ENCODE measurements at regions not wholly inside any gene's neighbourhood (a gene's known extent, or its start where the extent isn't known, plus 50 kb on each side); places are given as distances from the start of the nearest gene placed in this dataset.

DNA sequence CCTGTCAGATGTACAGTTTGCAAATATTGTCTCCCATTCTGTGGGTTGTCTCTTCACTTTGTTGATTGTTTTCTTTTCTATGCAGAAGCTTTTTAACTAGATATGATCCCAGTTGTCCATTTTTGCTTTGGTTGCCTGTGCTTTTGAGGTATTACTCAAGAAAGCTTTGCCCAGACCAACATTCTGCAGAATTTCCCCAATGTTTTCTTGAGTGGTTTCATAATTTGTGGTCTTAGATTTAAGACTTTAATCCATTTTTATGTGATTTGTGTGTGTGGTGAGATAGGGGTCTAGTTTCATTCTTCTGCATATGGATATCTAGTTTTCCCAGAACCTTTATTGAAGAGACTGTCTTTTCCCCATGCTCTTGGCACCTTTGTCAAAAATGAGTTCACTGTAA, 116.9 kb downstream of the DUSP10 start:
- H3K9me3 ChIP-seq (ENCODE audit: insufficient read depth, low read depth, low read length), result no peaks in the 10 kb centered on the region
- no peaks in the 10 kb centered on the region for H3K36me3 ChIP-seq (ENCODE audit: insufficient read depth, low read length)
- H3K4me3 ChIP-seq (ENCODE audit: low read length), result no peak overlapping the region
- H3K9ac ChIP-seq (ENCODE audit: low read depth, low read length), result no peak overlapping the region
- no peaks in the 10 kb centered on the region for H3K27me3 ChIP-seq (ENCODE audit: insufficient read depth, low read length)
- H3K4me1 ChIP-seq (ENCODE audit: insufficient read depth, low read length), result no peaks in the 10 kb centered on the region
- H3K27ac ChIP-seq (ENCODE audit: low read depth, low read length), result no peak overlapping the region

- 100% methylated on average over 1 of the region's 1 CpG for WGBS
- H3K27me3 ChIP-seq (ENCODE audit: insufficient read depth, low read length), result no peaks in the 10 kb centered on the region
- no peak overlapping the region for H3K9ac ChIP-seq (ENCODE audit: low read depth, low read length)
- H3K9me3 ChIP-seq (ENCODE audit: insufficient read depth, low read depth, low read length), result no peaks in the 10 kb centered on the region
- peaks cover 2% of the 10 kb centered on the region; the same call in 1 of the 2 replicates for H3K4me1 ChIP-seq (ENCODE audit: insufficient read depth, low read length)
- no peak overlapping the region for H3K27ac ChIP-seq (ENCODE audit: low read depth, low read length)
- no peak overlapping the region for H3K4me3 ChIP-seq (ENCODE audit: low read length)
- H3K36me3 ChIP-seq (ENCODE audit: insufficient read depth, low read length), result no peaks in the 10 kb centered on the region
Observed at GRCh38 chr1:221626041-221626440, 115.8 kb downstream of the DUSP10 start.

GRCh38 chr1:221630236-221630635, 111.7 kb downstream of the DUSP10 start:
- H3K36me3 ChIP-seq (ENCODE audit: insufficient read depth, low read length), result no peaks in the 10 kb centered on the region
- H3K4me3 ChIP-seq (ENCODE audit: low read length), result no peak overlapping the region
- H3K9ac ChIP-seq (ENCODE audit: low read depth, low read length), result no peak overlapping the region
- no peaks in the 10 kb centered on the region for H3K9me3 ChIP-seq (ENCODE audit: insufficient read depth, low read depth, low read length)
- H3K27me3 ChIP-seq (ENCODE audit: insufficient read depth, low read length), result no peaks in the 10 kb centered on the region
- H3K4me1 ChIP-seq (ENCODE audit: insufficient read depth, low read length), result peaks cover 4% of the 10 kb centered on the region; the same call in 1 of the 2 replicates
- H3K27ac ChIP-seq (ENCODE audit: low read depth, low read length), result no peak overlapping the region

DNA sequence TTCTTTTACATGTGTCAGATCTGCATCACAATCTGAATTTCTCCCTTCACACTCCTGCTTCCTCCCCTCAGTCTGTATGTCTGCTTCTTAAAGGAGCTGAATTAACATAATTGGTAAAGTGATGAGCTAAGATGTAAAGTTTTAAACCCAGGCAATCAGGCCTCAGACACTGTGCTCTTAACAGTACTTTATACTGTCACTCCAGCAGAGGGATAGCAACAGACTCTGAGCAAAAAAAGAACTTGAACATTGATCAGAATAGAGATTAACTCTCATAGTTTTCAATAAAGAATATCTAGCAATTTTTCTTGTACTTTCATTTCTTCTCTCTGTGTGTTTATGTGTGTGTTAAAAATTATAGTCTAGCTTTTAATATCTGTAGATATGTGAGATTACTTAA, 110.3 kb downstream of the DUSP10 start:
- peaks cover 4% of the 10 kb centered on the region; the same call in 1 of the 2 replicates for H3K4me1 ChIP-seq (ENCODE audit: insufficient read depth, low read length)

GRCh38 chr1:221632072-221632471, 109.8 kb downstream of the DUSP10 start:
- Histone ChIP-seq H3K9me3 (ENCODE audit: insufficient read depth, low read depth, low read length) (no peaks in the 10 kb centered on the region), H3K9ac (ENCODE audit: low read depth, low read length) (no peak overlapping the region), H3K4me1 (ENCODE audit: insufficient read depth, low read length) (peaks cover 4% of the 10 kb centered on the region; the same call in 1 of the 2 replicates), H3K27me3 (ENCODE audit: insufficient read depth, low read length) (no peaks in the 10 kb centered on the region), H3K36me3 (ENCODE audit: insufficient read depth, low read length) (no peaks in the 10 kb centered on the region), H3K27ac (ENCODE audit: low read depth, low read length) (no peak overlapping the region), H3K4me3 (ENCODE audit: low read length) (no peak overlapping the region)
- WGBS, result 89% methylated on average over 4 of the region's 4 CpGs

More for the DNA sequence above, 110.3 kb downstream of the DUSP10 start:
- H3K27me3 ChIP-seq (ENCODE audit: insufficient read depth, low read length), result no peaks in the 10 kb centered on the region
- no peak overlapping the region for H3K4me3 ChIP-seq (ENCODE audit: low read length)
- H3K9ac ChIP-seq (ENCODE audit: low read depth, low read length), result no peak overlapping the region
- no peak overlapping the region for H3K27ac ChIP-seq (ENCODE audit: low read depth, low read length)
- no peaks in the 10 kb centered on the region for H3K36me3 ChIP-seq (ENCODE audit: insufficient read depth, low read length)
- H3K9me3 ChIP-seq (ENCODE audit: insufficient read depth, low read depth, low read length), result no peaks in the 10 kb centered on the region

DNA sequence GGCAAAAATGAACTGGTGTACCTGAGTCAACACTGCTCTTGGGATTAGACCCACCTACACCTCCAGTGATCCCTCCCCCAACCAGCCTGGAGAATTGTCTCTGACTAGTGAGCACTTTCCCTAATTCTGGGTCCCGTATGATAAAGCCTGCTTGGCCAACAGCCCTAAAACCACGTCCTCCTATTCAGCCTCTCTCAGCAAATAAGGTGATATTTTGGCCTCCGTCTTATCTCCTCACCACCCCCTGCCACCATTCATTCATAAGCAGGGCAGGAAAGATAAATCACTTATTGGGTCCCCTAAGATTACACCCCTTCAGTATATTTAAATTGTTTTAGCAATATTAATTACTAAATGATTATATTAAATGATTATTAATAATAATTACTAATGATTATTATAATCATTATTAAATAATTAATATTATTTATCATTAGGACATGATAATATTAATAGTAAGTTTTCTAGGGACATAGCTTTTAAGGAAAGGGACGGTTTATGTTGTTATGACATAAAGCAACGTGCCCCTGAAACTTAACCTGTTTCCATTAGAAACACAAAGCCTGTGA, 108.0 kb downstream of the DUSP10 start:
- Histone ChIP-seq H3K4me1 (ENCODE audit: insufficient read depth, low read length) (peaks cover 4% of the 10 kb centered on the region; the same call in 1 of the 2 replicates), H3K4me3 (ENCODE audit: low read length) (no peak overlapping the region), H3K27ac (ENCODE audit: low read depth, low read length) (no peak overlapping the region), H3K9me3 (ENCODE audit: insufficient read depth, low read depth, low read length) (no peaks in the 10 kb centered on the region), H3K36me3 (ENCODE audit: insufficient read depth, low read length) (no peaks in the 10 kb centered on the region), H3K9ac (ENCODE audit: low read depth, low read length) (no peak overlapping the region), H3K27me3 (ENCODE audit: insufficient read depth, low read length) (no peaks in the 10 kb centered on the region)
- 83% methylated on average over 5 of the region's 5 CpGs for WGBS

DNA sequence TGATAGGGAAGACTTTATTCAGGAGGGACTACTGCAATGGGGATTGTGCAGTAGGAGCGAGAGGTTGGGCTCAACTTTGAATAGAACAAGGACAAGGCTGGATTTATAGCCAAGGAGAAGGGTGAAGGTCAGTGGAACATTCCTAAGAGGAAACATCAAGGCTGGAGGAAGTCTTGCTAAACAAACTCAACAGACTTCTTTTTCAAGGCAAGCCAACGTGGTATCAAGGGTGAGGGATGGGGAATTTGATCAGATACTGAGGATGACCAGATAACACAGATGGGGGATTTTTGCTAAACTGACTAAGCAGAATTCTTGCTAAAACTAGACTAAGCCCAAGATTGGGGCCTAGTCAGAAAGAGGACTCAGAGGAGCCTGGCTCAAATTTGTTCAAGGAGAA, 107.3 kb downstream of the DUSP10 start:
- Histone ChIP-seq H3K9me3 (ENCODE audit: insufficient read depth, low read depth, low read length) (no peaks in the 10 kb centered on the region), H3K4me1 (ENCODE audit: insufficient read depth, low read length) (peaks cover 4% of the 10 kb centered on the region; the same call in 1 of the 2 replicates), H3K4me3 (ENCODE audit: low read length) (no peak overlapping the region), H3K27ac (ENCODE audit: low read depth, low read length) (no peak overlapping the region), H3K9ac (ENCODE audit: low read depth, low read length) (no peak overlapping the region), H3K36me3 (ENCODE audit: insufficient read depth, low read length) (no peaks in the 10 kb centered on the region), H3K27me3 (ENCODE audit: insufficient read depth, low read length) (no peaks in the 10 kb centered on the region)
- 92% methylated on average over 2 of the region's 2 CpGs for WGBS

- 94% methylated on average over 2 of the region's 2 CpGs for WGBS
- H3K27me3 ChIP-seq (ENCODE audit: insufficient read depth, low read length), result no peaks in the 10 kb centered on the region
- H3K27ac ChIP-seq (ENCODE audit: low read depth, low read length), result no peak overlapping the region
- H3K4me1 ChIP-seq (ENCODE audit: insufficient read depth, low read length), result peaks cover 4% of the 10 kb centered on the region; the same call in 1 of the 2 replicates
- no peak overlapping the region for H3K4me3 ChIP-seq (ENCODE audit: low read length)
- H3K9ac ChIP-seq (ENCODE audit: low read depth, low read length), result no peak overlapping the region
- no peaks in the 10 kb centered on the region for H3K36me3 ChIP-seq (ENCODE audit: insufficient read depth, low read length)
- H3K9me3 ChIP-seq (ENCODE audit: insufficient read depth, low read depth, low read length), result no peaks in the 10 kb centered on the region
Observed at GRCh38 chr1:221635305-221635704, 106.6 kb downstream of the DUSP10 start.

- no peaks in the 10 kb centered on the region for H3K27me3 ChIP-seq (ENCODE audit: insufficient read depth, low read length)
- peaks cover 2% of the 10 kb centered on the region; the same call in 1 of the 2 replicates for H3K4me1 ChIP-seq (ENCODE audit: insufficient read depth, low read length)
- H3K27ac ChIP-seq (ENCODE audit: low read depth, low read length), result no peak overlapping the region
- WGBS, result 90% methylated on average over 3 of the region's 3 CpGs
- H3K9me3 ChIP-seq (ENCODE audit: insufficient read depth, low read depth, low read length), result no peaks in the 10 kb centered on the region
- no peak overlapping the region for H3K9ac ChIP-seq (ENCODE audit: low read depth, low read length)
- H3K4me3 ChIP-seq (ENCODE audit: low read length), result no peak overlapping the region
- H3K36me3 ChIP-seq (ENCODE audit: insufficient read depth, low read length), result no peaks in the 10 kb centered on the region
Observed at GRCh38 chr1:221636096-221636495, 105.8 kb downstream of the DUSP10 start.

- Histone ChIP-seq H3K36me3 (ENCODE audit: insufficient read depth, low read length) (no peaks in the 10 kb centered on the region), H3K9ac (ENCODE audit: low read depth, low read length) (no peak overlapping the region), H3K27ac (ENCODE audit: low read depth, low read length) (no peak overlapping the region), H3K9me3 (ENCODE audit: insufficient read depth, low read depth, low read length) (no peaks in the 10 kb centered on the region), H3K4me3 (ENCODE audit: low read length) (no peak overlapping the region), H3K4me1 (ENCODE audit: insufficient read depth, low read length) (no peaks in the 10 kb centered on the region), H3K27me3 (ENCODE audit: insufficient read depth, low read length) (no peaks in the 10 kb centered on the region)
- WGBS, result 88% methylated on average over 3 of the region's 3 CpGs
Observed at GRCh38 chr1:221636967-221637366, 104.9 kb downstream of the DUSP10 start.

DNA sequence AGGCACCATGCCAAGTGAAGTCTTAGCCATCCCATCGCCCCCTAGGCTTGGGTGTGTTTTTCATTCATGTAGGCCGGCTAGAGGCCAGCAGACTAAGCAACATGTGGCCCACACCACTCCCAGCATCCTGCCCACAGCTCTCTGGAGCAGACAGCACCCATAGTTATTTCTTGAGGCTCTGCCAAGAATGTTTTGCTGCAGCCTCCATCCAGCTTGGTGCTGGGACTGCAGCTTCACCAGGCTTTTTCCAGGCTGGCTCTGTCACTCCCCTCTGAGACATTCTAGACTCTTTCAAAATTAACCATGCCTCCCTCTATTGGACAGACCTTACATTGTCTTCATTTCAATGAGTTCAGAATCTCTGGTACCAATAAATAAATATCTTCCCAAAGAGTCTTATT, 104.2 kb downstream of the DUSP10 start:
- no peaks in the 10 kb centered on the region for H3K36me3 ChIP-seq (ENCODE audit: insufficient read depth, low read length)
- no peaks in the 10 kb centered on the region for H3K9me3 ChIP-seq (ENCODE audit: insufficient read depth, low read depth, low read length)
- H3K27me3 ChIP-seq (ENCODE audit: insufficient read depth, low read length), result no peaks in the 10 kb centered on the region
- 90% methylated on average over 2 of the region's 2 CpGs for WGBS
- H3K9ac ChIP-seq (ENCODE audit: low read depth, low read length), result no peak overlapping the region
- H3K27ac ChIP-seq (ENCODE audit: low read depth, low read length), result no peak overlapping the region
- H3K4me3 ChIP-seq (ENCODE audit: low read length), result no peak overlapping the region
- no peaks in the 10 kb centered on the region for H3K4me1 ChIP-seq (ENCODE audit: insufficient read depth, low read length)

GRCh38 chr1:221638595-221638994, 103.3 kb downstream of the DUSP10 start:
- H3K4me3 ChIP-seq (ENCODE audit: low read length), result no peak overlapping the region
- H3K36me3 ChIP-seq (ENCODE audit: insufficient read depth, low read length), result no peaks in the 10 kb centered on the region
- no peaks in the 10 kb centered on the region for H3K9me3 ChIP-seq (ENCODE audit: insufficient read depth, low read depth, low read length)
- no peaks in the 10 kb centered on the region for H3K27me3 ChIP-seq (ENCODE audit: insufficient read depth, low read length)
- H3K27ac ChIP-seq (ENCODE audit: low read depth, low read length), result no peak overlapping the region
- H3K4me1 ChIP-seq (ENCODE audit: insufficient read depth, low read length), result no peaks in the 10 kb centered on the region
- 100% methylated on average over 1 of the region's 2 CpGs for WGBS
- no peak overlapping the region for H3K9ac ChIP-seq (ENCODE audit: low read depth, low read length)

Measured in HUES64 (cell line).